HG02938 (cell line): ENCODE measurements at regions not wholly inside any gene's neighbourhood (a gene's known extent, or its start where the extent isn't known, plus 50 kb on each side); places are given as distances from the start of the nearest gene placed in this dataset.

Experiments
- ATAC-seq: cut with Tn5 transposase; IDR thresholded peaks from one replicate; pipeline ENCODE4 v1.9.1; 2021; ENCODE audit warnings: mild to moderate bottlenecking, moderate library complexity; ENCODE audit not compliant: unreplicated experiment

GRCh38 chr7:20562461-20562860, 53.0 kb upstream of the ABCB5 start:
- ATAC-seq: no peak
